Testis (tissue), 2 donors: ENCODE measurements at regions not wholly inside any gene's neighbourhood (a gene's known extent, or its start where the extent isn't known, plus 50 kb on each side); places are given as distances from the start of the nearest gene placed in this dataset.

Source experiments
- POLR2A ChIP-seq: fragments of 450-650 bp; IDR thresholded peaks from one replicate; pipeline ENCODE4 v1.6.1; 2017; ENCODE audit warnings: antibody characterized with exemption, mild to moderate bottlenecking, moderate library complexity
- TF ChIP-seq, protein P1 (sequence below), 3 experiments: fragments of 450-650 bp in 2 of 3; fragments of 200-600 bp in 1 of 3; sonication (generic) in 1 of 3; IDR thresholded peaks; one replicate each; pipeline ENCODE4 v1.5.1; 2016 to 2019; ENCODE audit warnings: antibody characterized with exemption in 3 of 3, mild to moderate bottlenecking in 2 of 3, moderate library complexity in 1 of 3

- TF ChIP-seq, protein P1, sequence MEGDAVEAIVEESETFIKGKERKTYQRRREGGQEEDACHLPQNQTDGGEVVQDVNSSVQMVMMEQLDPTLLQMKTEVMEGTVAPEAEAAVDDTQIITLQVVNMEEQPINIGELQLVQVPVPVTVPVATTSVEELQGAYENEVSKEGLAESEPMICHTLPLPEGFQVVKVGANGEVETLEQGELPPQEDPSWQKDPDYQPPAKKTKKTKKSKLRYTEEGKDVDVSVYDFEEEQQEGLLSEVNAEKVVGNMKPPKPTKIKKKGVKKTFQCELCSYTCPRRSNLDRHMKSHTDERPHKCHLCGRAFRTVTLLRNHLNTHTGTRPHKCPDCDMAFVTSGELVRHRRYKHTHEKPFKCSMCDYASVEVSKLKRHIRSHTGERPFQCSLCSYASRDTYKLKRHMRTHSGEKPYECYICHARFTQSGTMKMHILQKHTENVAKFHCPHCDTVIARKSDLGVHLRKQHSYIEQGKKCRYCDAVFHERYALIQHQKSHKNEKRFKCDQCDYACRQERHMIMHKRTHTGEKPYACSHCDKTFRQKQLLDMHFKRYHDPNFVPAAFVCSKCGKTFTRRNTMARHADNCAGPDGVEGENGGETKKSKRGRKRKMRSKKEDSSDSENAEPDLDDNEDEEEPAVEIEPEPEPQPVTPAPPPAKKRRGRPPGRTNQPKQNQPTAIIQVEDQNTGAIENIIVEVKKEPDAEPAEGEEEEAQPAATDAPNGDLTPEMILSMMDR (IDR thresholded peaks at IDR 0.05) = no peak
- no peak for TF ChIP-seq POLR2A
These were observed 508.8 kb upstream of the CTNND2 start for GRCh38 chr5:12413075-12413474.
